MM.1S (cell line): ENCODE measurements at regions not wholly inside any gene's neighbourhood (a gene's known extent, or its start where the extent isn't known, plus 50 kb on each side); places are given as distances from the start of the nearest gene placed in this dataset.

ENCODE experiments used
- CTCF ChIP-seq: fragments of 300-600 bp; sonication (generic); IDR thresholded peaks from 2 replicates; pipeline ENCODE4 v1.5.1; 2016; ENCODE audit warnings: antibody characterized with exemption, low read length, mixed read lengths
- EZH2 ChIP-seq: fragments of 300-600 bp; sonication (generic); optimal IDR thresholded peaks from 2 replicates; pipeline ENCODE3; 2017; ENCODE audit warnings: low read depth, mild to moderate bottlenecking, antibody characterized with exemption, low read length, mixed read lengths
- EZH2phosphoT487 ChIP-seq: fragments of 300-600 bp; sonication (generic); IDR thresholded peaks from 2 replicates; pipeline ENCODE4 v1.6.1; 2018; ENCODE audit warnings: antibody characterized with exemption, low read length

GRCh38 chr11:93039531-93040240 is 70.2 kb downstream of the MTNR1B start:
- TF ChIP-seq CTCF (no peak), EZH2 (no peak), EZH2phosphoT487 (no peak)
